Suprapubic skin (tissue), 4 donors: ENCODE measurements at regions not wholly inside any gene's neighbourhood (a gene's known extent, or its start where the extent isn't known, plus 50 kb on each side); places are given as distances from the start of the nearest gene placed in this dataset.

Source experiments
- DNase-seq, 2 donors: peaks; one replicate each; pipeline ENCODE4 v3.0.0-alpha.2; 2019; ENCODE audit warnings: low spot score in 2 of 2
- H3K27ac ChIP-seq: fragments of 200-600 bp; sonication (generic); one replicate; pipeline ENCODE4 v1.5.1; 2019
- H3K27me3 ChIP-seq: fragments of 200-600 bp; sonication (generic); one replicate; pipeline ENCODE4 v1.5.1; 2019
- H3K36me3 ChIP-seq: fragments of 200-600 bp; sonication (generic); one replicate; pipeline ENCODE4 v1.5.1; 2019
- H3K4me1 ChIP-seq: fragments of 200-600 bp; sonication (generic); one replicate; pipeline ENCODE4 v1.5.1; 2019
- H3K4me3 ChIP-seq: fragments of 200-600 bp; sonication (generic); one replicate; pipeline ENCODE4 v1.5.1; 2019; ENCODE audit warnings: mild to moderate bottlenecking
- H3K9me3 ChIP-seq: fragments of 200-600 bp; sonication (generic); one replicate; pipeline ENCODE4 v1.5.1; 2019
- EP300 ChIP-seq: sonication (generic); formaldehyde crosslinking; IDR thresholded peaks from one replicate; pipeline ENCODE4 v1.6.1; 2017; ENCODE audit warnings: antibody characterized with exemption
- POLR2A ChIP-seq, 2 donors: fragments of 450-650 bp; IDR thresholded peaks; one replicate each; pipeline ENCODE4 v1.6.1; 2017; ENCODE audit warnings: antibody characterized with exemption in 2 of 2, mild to moderate bottlenecking in 2 of 2, moderate library complexity in 2 of 2
- POLR2AphosphoS5 ChIP-seq, 3 donors: sonication (generic); formaldehyde crosslinking; IDR thresholded peaks; one replicate each; pipeline ENCODE4 v1.6.1; 2017; ENCODE audit warnings: antibody characterized with exemption in 3 of 3
- WGBS: methylation state at CpG from one replicate; pipeline ENCODE4 v1.1.5; 2018; 5-methylcytosine and 5-hydroxymethylcytosine counted together
- TF ChIP-seq, protein P1 (sequence below), 2 donors: fragments of 200-600 bp in 1 of 2; fragments of 450-650 bp in 1 of 2; sonication (generic) in 1 of 2; IDR thresholded peaks; one replicate each; pipeline ENCODE4 v1.5.1; 2016 to 2019; ENCODE audit warnings: antibody characterized with exemption in 2 of 2, mild to moderate bottlenecking in 1 of 2, moderate library complexity in 1 of 2

DNA sequence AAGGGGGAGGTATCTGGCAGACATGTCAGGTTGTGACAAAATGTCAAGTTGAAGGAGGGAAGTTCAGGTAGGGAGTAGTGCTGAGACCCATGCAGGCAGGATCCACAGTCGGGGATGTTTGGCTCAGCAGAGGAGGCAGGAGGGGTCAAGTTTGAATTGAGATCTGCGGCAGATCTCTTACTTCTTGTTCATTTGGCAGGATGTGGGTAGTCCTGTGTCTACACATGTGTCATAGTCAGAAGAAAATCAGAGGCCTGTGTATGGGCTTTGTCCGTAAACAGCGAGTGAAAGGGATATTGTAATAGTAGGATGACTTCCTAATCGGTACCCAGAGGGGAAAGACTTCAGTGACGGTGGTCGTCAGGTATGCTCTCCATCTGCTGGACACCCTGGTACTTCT is 203.8 kb upstream of the MTPN start:
- TF ChIP-seq, protein P1, sequence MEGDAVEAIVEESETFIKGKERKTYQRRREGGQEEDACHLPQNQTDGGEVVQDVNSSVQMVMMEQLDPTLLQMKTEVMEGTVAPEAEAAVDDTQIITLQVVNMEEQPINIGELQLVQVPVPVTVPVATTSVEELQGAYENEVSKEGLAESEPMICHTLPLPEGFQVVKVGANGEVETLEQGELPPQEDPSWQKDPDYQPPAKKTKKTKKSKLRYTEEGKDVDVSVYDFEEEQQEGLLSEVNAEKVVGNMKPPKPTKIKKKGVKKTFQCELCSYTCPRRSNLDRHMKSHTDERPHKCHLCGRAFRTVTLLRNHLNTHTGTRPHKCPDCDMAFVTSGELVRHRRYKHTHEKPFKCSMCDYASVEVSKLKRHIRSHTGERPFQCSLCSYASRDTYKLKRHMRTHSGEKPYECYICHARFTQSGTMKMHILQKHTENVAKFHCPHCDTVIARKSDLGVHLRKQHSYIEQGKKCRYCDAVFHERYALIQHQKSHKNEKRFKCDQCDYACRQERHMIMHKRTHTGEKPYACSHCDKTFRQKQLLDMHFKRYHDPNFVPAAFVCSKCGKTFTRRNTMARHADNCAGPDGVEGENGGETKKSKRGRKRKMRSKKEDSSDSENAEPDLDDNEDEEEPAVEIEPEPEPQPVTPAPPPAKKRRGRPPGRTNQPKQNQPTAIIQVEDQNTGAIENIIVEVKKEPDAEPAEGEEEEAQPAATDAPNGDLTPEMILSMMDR (IDR thresholded peaks at IDR 0.05) = no peak
- TF ChIP-seq EP300 = no peak
- no peak for TF ChIP-seq POLR2A (IDR thresholded peaks at IDR 0.05)
- 74% methylated on average over 7 of the region's 7 CpGs for WGBS

DNA sequence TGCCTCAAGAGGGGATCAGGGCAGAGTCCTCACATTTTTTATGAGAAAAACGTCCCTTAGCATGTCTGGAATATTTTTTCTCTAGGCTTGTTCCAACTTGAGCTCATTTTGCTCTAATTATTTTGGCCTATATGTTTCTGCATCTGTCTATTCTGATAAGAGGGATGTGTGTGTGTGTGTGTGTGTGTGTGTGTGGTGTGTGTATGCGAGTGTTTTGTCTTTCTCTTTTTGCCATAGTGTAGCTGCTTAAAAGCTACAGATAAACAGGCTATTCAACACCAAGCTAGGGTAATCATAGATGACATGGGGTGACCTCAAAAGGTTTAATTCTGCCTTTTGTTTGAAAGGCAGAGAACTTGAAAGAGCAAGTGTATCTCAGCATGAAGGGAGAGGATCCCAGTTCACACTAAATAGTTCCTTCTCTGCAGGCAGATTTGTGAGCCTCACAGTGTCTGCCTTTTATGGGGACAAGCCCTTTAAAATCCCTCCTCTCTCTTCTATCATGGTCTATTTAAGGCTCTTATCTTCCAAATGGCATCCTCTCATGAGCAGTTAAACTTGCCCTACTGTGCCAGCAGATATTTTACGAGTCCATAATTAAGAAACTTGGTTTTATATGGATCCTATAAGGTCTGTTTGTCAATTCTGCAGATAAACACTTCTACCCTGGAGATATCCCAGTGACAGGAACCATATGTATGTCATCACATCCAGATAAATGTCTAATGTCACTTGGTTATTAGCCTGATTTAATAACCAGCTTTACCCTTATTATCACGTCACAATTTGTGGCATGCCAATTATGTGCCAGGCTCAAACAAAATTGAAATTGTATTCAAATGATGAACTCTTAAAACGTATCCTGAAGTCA is 202.9 kb upstream of the MTPN start:
- Histone ChIP-seq H3K27ac (no peak overlapping the region), H3K27me3 (no peaks in the 10 kb centered on the region), H3K9me3 (no peaks in the 10 kb centered on the region), H3K4me3 (no peak overlapping the region), H3K36me3 (no peaks in the 10 kb centered on the region), H3K4me1 (no peaks in the 10 kb centered on the region)
- DNase-seq = no peak
- no peak for TF ChIP-seq EP300
- TF ChIP-seq, protein P1 (IDR thresholded peaks at IDR 0.05) = no peak
- WGBS = 41% methylated on average over 5 of the region's 5 CpGs

More for the DNA sequence above, 203.8 kb upstream of the MTPN start:
- H3K4me3 ChIP-seq = no peak overlapping the region
- H3K36me3 ChIP-seq = no peaks in the 10 kb centered on the region
- no peaks in the 10 kb centered on the region for H3K27me3 ChIP-seq
- H3K4me1 ChIP-seq = no peaks in the 10 kb centered on the region
- DNase-seq = no peak
- no peaks in the 10 kb centered on the region for H3K9me3 ChIP-seq
- H3K27ac ChIP-seq = no peak overlapping the region

DNA sequence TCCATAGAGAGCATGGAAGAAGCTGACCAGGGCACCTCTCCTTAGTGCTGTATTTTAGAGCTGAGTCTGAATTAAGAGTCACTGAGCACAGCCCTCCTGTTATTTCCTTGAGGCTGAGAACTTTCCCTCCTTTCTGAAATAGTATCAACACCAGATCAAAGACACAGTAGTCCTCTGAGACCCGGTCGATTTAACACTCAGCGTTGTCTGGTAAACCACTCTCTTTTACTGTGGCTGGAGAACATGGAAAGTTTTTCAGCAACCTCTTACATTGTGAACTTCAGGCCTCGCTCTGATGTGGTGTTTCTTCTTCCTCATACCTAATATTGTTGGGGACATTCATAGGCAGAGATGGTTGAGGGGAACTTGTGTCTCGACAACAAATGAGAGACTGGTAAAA is 202.0 kb upstream of the MTPN start:
- WGBS = 69% methylated on average over 5 of the region's 5 CpGs
- TF ChIP-seq POLR2A (IDR thresholded peaks at IDR 0.05) (no peak), POLR2AphosphoS5 (IDR thresholded peaks at IDR 0.05) (no peak), EP300 (no peak)
- TF ChIP-seq, protein P1 (IDR thresholded peaks at IDR 0.05) = no peak

DNA sequence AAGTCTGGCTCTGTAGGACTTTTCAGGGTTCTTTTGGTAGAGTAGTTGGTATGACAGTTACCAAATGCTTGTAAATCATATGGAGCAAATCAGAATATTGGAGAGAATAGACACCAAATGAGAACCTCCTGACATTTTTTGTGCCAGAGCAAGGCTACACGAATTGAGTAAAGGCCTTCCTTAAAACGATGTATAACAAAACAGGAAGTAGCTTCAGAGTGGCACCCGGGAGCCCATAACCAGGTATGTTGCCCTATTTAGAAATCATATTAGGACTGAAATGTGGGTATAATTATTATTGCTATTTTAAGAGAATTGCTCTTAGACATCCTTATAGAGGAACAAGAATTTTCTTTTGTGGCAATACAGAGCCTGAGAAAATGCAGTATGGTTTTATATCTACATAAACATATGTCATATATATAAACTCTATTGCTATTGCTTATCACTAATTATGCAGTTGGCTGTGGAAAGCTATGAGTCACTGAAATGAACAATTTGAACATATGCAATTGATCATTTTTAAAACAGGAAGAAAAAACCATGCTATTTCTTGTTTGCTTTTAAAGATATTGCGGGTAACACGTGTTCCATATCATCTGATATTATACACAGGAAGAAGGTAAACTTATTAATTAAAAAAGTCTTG is 197.4 kb upstream of the MTPN start:
- 62% methylated on average over 5 of the region's 5 CpGs for WGBS
- Histone ChIP-seq H3K27ac (no peak overlapping the region), H3K4me1 (no peaks in the 10 kb centered on the region), H3K27me3 (no peaks in the 10 kb centered on the region), H3K4me3 (no peak overlapping the region), H3K36me3 (no peaks in the 10 kb centered on the region), H3K9me3 (no peaks in the 10 kb centered on the region)
- TF ChIP-seq, protein P1 (IDR thresholded peaks at IDR 0.05) = no peak
- TF ChIP-seq EP300 (no peak), POLR2A (IDR thresholded peaks at IDR 0.05) (no peak)
- DNase-seq = no peak

More for the DNA sequence above, 202.0 kb upstream of the MTPN start:
- Histone ChIP-seq H3K27me3 (no peaks in the 10 kb centered on the region), H3K4me1 (no peaks in the 10 kb centered on the region), H3K27ac (no peak overlapping the region), H3K36me3 (no peaks in the 10 kb centered on the region), H3K9me3 (no peaks in the 10 kb centered on the region), H3K4me3 (no peak overlapping the region)
- DNase-seq = no peak

GRCh38 chr7:136173874-136174273 is 196.7 kb upstream of the MTPN start:
- H3K4me3 ChIP-seq = no peak overlapping the region
- H3K9me3 ChIP-seq = no peaks in the 10 kb centered on the region
- no peak for TF ChIP-seq EP300
- TF ChIP-seq, protein P1 (IDR thresholded peaks at IDR 0.05) = no peak
- TF ChIP-seq POLR2A (IDR thresholded peaks at IDR 0.05) = no peak
- TF ChIP-seq POLR2AphosphoS5 (IDR thresholded peaks at IDR 0.05) = no peak
- H3K27ac ChIP-seq = no peak overlapping the region
- H3K4me1 ChIP-seq = no peaks in the 10 kb centered on the region
- H3K27me3 ChIP-seq = no peaks in the 10 kb centered on the region
- WGBS = 78% methylated on average over 5 of the region's 5 CpGs
- no peaks in the 10 kb centered on the region for H3K36me3 ChIP-seq
- no peak for DNase-seq
